B cell (primary cell): ENCODE measurements at regions not wholly inside any gene's neighbourhood (a gene's known extent, or its start where the extent isn't known, plus 50 kb on each side); places are given as distances from the start of the nearest gene placed in this dataset.

ENCODE experiments used
- EZH2 ChIP-seq: IDR thresholded peaks from 2 replicates; pipeline ENCODE4 v1.6.1; 2012; ENCODE audit warnings: borderline replicate concordance, low read depth, mild to moderate bottlenecking, moderate library complexity, low read length; ENCODE audit not compliant: insufficient read depth, poor library complexity, severe bottlenecking
- TF ChIP-seq, protein P1 (sequence below): fragments of 200-600 bp; IDR thresholded peaks from one replicate; pipeline ENCODE4 v1.8.0; 2022; ENCODE audit warnings: antibody characterized with exemption, mild to moderate bottlenecking

DNA sequence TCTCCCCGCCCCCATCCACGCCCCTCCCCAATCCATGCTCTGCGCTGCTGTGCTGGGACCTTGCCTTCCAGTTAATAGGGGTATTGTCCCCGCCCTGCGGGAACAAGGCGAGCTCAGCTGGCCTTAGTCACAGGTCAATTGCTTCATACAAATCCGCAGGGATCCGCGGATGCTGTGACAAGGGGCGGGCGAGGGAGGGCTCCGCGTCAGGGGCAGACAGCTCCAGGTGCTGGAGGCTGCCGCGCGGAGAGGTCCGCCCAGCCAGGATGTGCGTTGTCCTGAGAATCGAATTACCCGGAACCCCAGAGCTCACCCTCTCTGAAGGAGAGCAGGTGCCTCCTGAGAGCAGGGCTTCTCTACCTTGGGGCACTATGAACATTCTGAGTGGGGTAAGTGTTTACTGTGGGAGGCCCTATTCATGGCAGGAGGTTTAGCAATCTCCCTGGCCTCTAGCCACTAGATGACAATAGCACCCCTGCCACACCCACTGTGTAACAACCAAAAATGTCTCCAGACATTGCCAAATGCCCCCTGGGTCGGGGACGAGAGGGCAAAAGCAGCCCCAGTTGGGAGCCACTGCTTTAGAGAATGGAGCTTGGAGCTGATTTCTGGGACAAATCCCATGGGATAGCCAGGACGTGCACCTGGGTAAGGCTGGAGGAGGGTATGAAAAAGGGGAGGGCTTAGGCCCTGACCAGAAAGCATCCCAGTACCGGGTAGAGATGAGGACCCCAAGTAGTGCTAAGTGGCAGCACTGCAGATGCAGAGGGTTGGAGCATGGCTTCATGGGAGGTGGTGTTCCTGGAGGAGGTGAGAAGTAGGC lies 138.2 kb downstream of the CYLD start:
- TF ChIP-seq EZH2, result no peak
- TF ChIP-seq, protein P1, sequence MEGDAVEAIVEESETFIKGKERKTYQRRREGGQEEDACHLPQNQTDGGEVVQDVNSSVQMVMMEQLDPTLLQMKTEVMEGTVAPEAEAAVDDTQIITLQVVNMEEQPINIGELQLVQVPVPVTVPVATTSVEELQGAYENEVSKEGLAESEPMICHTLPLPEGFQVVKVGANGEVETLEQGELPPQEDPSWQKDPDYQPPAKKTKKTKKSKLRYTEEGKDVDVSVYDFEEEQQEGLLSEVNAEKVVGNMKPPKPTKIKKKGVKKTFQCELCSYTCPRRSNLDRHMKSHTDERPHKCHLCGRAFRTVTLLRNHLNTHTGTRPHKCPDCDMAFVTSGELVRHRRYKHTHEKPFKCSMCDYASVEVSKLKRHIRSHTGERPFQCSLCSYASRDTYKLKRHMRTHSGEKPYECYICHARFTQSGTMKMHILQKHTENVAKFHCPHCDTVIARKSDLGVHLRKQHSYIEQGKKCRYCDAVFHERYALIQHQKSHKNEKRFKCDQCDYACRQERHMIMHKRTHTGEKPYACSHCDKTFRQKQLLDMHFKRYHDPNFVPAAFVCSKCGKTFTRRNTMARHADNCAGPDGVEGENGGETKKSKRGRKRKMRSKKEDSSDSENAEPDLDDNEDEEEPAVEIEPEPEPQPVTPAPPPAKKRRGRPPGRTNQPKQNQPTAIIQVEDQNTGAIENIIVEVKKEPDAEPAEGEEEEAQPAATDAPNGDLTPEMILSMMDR, result no peak
